ENCODE measurements at regions not wholly inside any gene's neighbourhood (a gene's known extent, or its start where the extent isn't known, plus 50 kb on each side); places are given as distances from the start of the nearest gene placed in this dataset.

GRCh38 chr5:122534829-122535228, 222.8 kb downstream of the SNCAIP start:
- Histone ChIP-seq H3K4me2 (no peak overlapping the region), H4K20me1 (ENCODE audit: insufficient read depth) (no peaks in the 10 kb centered on the region), H3K9ac (no peak overlapping the region), H3F3A (replicated peaks; ENCODE audit: insufficient read depth) (no peaks in the 10 kb centered on the region), H3K4me3 (ENCODE audit: low read depth in 2 of 2, low read length in 1 of 2) (no peak overlapping the region), H3K27me3 (ENCODE audit: insufficient read depth) (no peaks in the 10 kb centered on the region), H3K27ac (ENCODE audit: low read depth in 2 of 2, low read length in 1 of 2) (no peak overlapping the region), H2AFZ (ENCODE audit: low read depth) (no peak overlapping the region), H3K9me3 (no peaks in the 10 kb centered on the region), H3K79me2 (ENCODE audit: insufficient read depth) (no peaks in the 10 kb centered on the region), H3K36me3 (replicated peaks in 1 of 2; ENCODE audit: control insufficient read depth in 1 of 2, insufficient read depth in 2 of 2, low read length in 1 of 2) (no peaks in the 10 kb centered on the region), H3K4me1 (ENCODE audit: control insufficient read depth in 1 of 2, insufficient read depth in 2 of 2, low read depth in 1 of 2, low read length in 1 of 2) (no peaks in the 10 kb centered on the region), H3K9me2 (no peaks in the 10 kb centered on the region)
- no peak for TF ChIP-seq POLR2AphosphoS5 (IDR thresholded peaks at IDR 0.05; ENCODE audit: low read depth, low read length)
- TF ChIP-seq JUND (IDR thresholded peaks at IDR 0.05), result no peak
- no peak for DNase-seq
- WGBS (ENCODE audit: low lambda C conversion rate), result 47% methylated on average over 2 of the region's 2 CpGs
- ChIA-PET POLR2A (no interaction called here), CTCF (no interaction called here)

GRCh38 chr5:122541388-122541787, 229.4 kb downstream of the SNCAIP start:
- ChIA-PET CTCF (no interaction called here), POLR2A (no interaction called here)
- H3K36me3 ChIP-seq (replicated peaks in 1 of 2; ENCODE audit: control insufficient read depth in 1 of 2, insufficient read depth in 2 of 2, low read length in 1 of 2), result no peaks in the 10 kb centered on the region
- no peaks in the 10 kb centered on the region for H3K4me1 ChIP-seq (ENCODE audit: control insufficient read depth in 1 of 2, insufficient read depth in 2 of 2, low read depth in 1 of 2, low read length in 1 of 2)
- no peaks in the 10 kb centered on the region for H3F3A ChIP-seq (replicated peaks; ENCODE audit: insufficient read depth)
- no peaks in the 10 kb centered on the region for H3K9me3 ChIP-seq
- DNase-seq, result no peak
- H2AFZ ChIP-seq (ENCODE audit: low read depth), result no peak overlapping the region
- H4K20me1 ChIP-seq (ENCODE audit: insufficient read depth), result no peaks in the 10 kb centered on the region
- no peaks in the 10 kb centered on the region for H3K27me3 ChIP-seq (ENCODE audit: insufficient read depth)
- no peaks in the 10 kb centered on the region for H3K9me2 ChIP-seq
- no peaks in the 10 kb centered on the region for H3K79me2 ChIP-seq (ENCODE audit: insufficient read depth)
- no peak overlapping the region for H3K9ac ChIP-seq
- TF ChIP-seq ELF1 (IDR thresholded peaks at IDR 0.05), result no peak
- TF ChIP-seq FOXM1 (IDR thresholded peaks at IDR 0.05; ENCODE audit: low read depth), result no peak
- TF ChIP-seq NRF1 (IDR thresholded peaks at IDR 0.05; ENCODE audit: low read depth, low read length), result no peak
- no peak for TF ChIP-seq PBX3 (IDR thresholded peaks at IDR 0.05)
- TF ChIP-seq RCOR1 (IDR thresholded peaks at IDR 0.05; ENCODE audit: low read length), result no peak
- TF ChIP-seq TAF1 (IDR thresholded peaks at IDR 0.05; ENCODE audit: borderline replicate concordance, low read depth, low read length), result no peak
- no peak for TF ChIP-seq EZH2phosphoT487 (IDR thresholded peaks at IDR 0.05; ENCODE audit: borderline replicate concordance, low read depth)
- no peak for TF ChIP-seq FOXJ3 (CRISPR knock-in tag; IDR thresholded peaks at IDR 0.05)
- no peak for TF ChIP-seq POLR2AphosphoS5 (IDR thresholded peaks at IDR 0.05; ENCODE audit: low read depth, low read length)
- TF ChIP-seq JUND (IDR thresholded peaks at IDR 0.05), result no peak
- 33% methylated on average over 1 of the region's 1 CpG for WGBS (ENCODE audit: low lambda C conversion rate)
- H3K4me2 ChIP-seq, result no peak overlapping the region
- no peak overlapping the region for H3K4me3 ChIP-seq (ENCODE audit: low read depth in 2 of 2, low read length in 1 of 2)
- H3K27ac ChIP-seq (ENCODE audit: low read depth in 2 of 2, low read length in 1 of 2), result no peak overlapping the region

- POLR2A ChIA-PET, result no interaction called here
- no peak for DNase-seq
- Histone ChIP-seq H3K4me1 (ENCODE audit: control insufficient read depth in 1 of 2, insufficient read depth in 2 of 2, low read depth in 1 of 2, low read length in 1 of 2) (no peaks in the 10 kb centered on the region), H3F3A (replicated peaks; ENCODE audit: insufficient read depth) (no peaks in the 10 kb centered on the region), H2AFZ (ENCODE audit: low read depth) (no peak overlapping the region), H3K36me3 (replicated peaks in 1 of 2; ENCODE audit: control insufficient read depth in 1 of 2, insufficient read depth in 2 of 2, low read length in 1 of 2) (no peaks in the 10 kb centered on the region), H3K9ac (no peak overlapping the region), H3K9me2 (no peaks in the 10 kb centered on the region), H3K9me3 (no peaks in the 10 kb centered on the region), H3K27me3 (ENCODE audit: insufficient read depth) (no peaks in the 10 kb centered on the region), H3K27ac (ENCODE audit: low read depth in 2 of 2, low read length in 1 of 2) (no peak overlapping the region), H4K20me1 (ENCODE audit: insufficient read depth) (no peaks in the 10 kb centered on the region), H3K4me3 (ENCODE audit: low read depth in 2 of 2, low read length in 1 of 2) (no peak overlapping the region), H3K4me2 (no peak overlapping the region), H3K79me2 (ENCODE audit: insufficient read depth) (no peaks in the 10 kb centered on the region)
- CTCF ChIA-PET, result interaction anchor here (1.6 kb wide), 1 partner anchor 30 kb away, joined by 6 read pairs; no protein-coding TSS in a partner anchor
- 34% methylated on average over 3 of the region's 3 CpGs for WGBS (ENCODE audit: low lambda C conversion rate)
- TF ChIP-seq YY1 (IDR thresholded peaks at IDR 0.05; ENCODE audit: low read depth), result no peak
- TF ChIP-seq FOXJ3 (CRISPR knock-in tag; IDR thresholded peaks at IDR 0.05), result no peak
- TF ChIP-seq CTCF (IDR thresholded peaks at IDR 0.05), result no peak
These were observed 228.9 kb upstream of the SNX2 start for GRCh38 chr5:122545986-122546385.
